IMR-90 (cell line): ENCODE measurements at regions not wholly inside any gene's neighbourhood (a gene's known extent, or its start where the extent isn't known, plus 50 kb on each side); places are given as distances from the start of the nearest gene placed in this dataset.

Experiments
- ATAC-seq: fragments of 200-7000 bp; cut with Tn5 transposase; 2 replicates; pipeline ENCODE4 v1.9.1; 2020; ENCODE audit warnings: low read depth, mild to moderate bottlenecking, moderate library complexity
- BruUV-seq: library from RNA; stranded (reverse); fragments of 400-500 nt; replicated peaks from 2 replicates; lab custom pipeline; 2021; lab: Mats Ljungman, UMichigan
- CTCF ChIA-PET: fragments of 300-600 bp; formaldehyde crosslinking; extraction: SDS; loops from one replicate; lab custom pipeline; 2021; ENCODE audit warnings: antibody characterized with exemption; lab: Yijun Ruan, JAX
- POLR2A ChIA-PET: fragments of 300-600 bp; sonication (Branson Sonifier 250); formaldehyde crosslinking; loops from one replicate; lab custom pipeline; 2022; ENCODE audit warnings: antibody characterized with exemption; ENCODE audit not compliant: unreplicated experiment; lab: Charles Lee
- DNase-seq: peaks from one replicate; pipeline ENCODE4 v3.0.0; 2013
- H2AFZ ChIP-seq: replicated peaks from 2 replicates; pipeline ENCODE3; 2013; ENCODE audit warnings: low read length, mild to moderate bottlenecking; ENCODE audit not compliant: poor library complexity
- H2AK5ac ChIP-seq: 2 replicates; pipeline ENCODE4 v1.6.1; 2013; ENCODE audit warnings: low read depth, low read length, inconsistent platforms
- H2AK9ac ChIP-seq: replicated peaks from 2 replicates; pipeline ENCODE3; 2013; ENCODE audit warnings: mild to moderate bottlenecking, low read depth, low read length, moderate library complexity; ENCODE audit not compliant: poor library complexity
- H2BK120ac ChIP-seq: 2 replicates; pipeline ENCODE4 v1.6.1; 2013; ENCODE audit warnings: low read depth, low read length, inconsistent platforms
- H2BK15ac ChIP-seq: 3 replicates; pipeline ENCODE4 v1.6.1; 2013; ENCODE audit warnings: low read depth, low read length, inconsistent platforms
- H2BK20ac ChIP-seq: 2 replicates; pipeline ENCODE4 v1.6.1; 2013; ENCODE audit warnings: low read depth, mild to moderate bottlenecking, inconsistent platforms, low read length, moderate library complexity
- H2BK5ac ChIP-seq: 2 replicates; pipeline ENCODE4 v1.6.1; 2013; ENCODE audit warnings: mild to moderate bottlenecking, low read depth, low read length, inconsistent platforms; ENCODE audit not compliant: poor library complexity, severe bottlenecking
- H3K14ac ChIP-seq: replicated peaks from 2 replicates; pipeline ENCODE4 v1.6.1; 2013; ENCODE audit warnings: low read depth, low read length, inconsistent platforms
- H3K18ac ChIP-seq: 2 replicates; pipeline ENCODE4 v1.6.1; 2013; ENCODE audit warnings: low read depth, low read length, control low read depth
- H3K23ac ChIP-seq: 2 replicates; pipeline ENCODE4 v1.6.1; 2013; ENCODE audit warnings: low read depth, low read length, inconsistent platforms
- H3K27ac ChIP-seq: 2 replicates; pipeline ENCODE4 v1.5.1; 2013; ENCODE audit warnings: mild to moderate bottlenecking, control low read depth, low read length; ENCODE audit not compliant: insufficient read depth
- H3K27me3 ChIP-seq: 2 replicates; pipeline ENCODE4 v1.6.1; 2013; ENCODE audit warnings: low read length; ENCODE audit not compliant: control insufficient read depth, insufficient read depth
- H3K36me3 ChIP-seq: 2 replicates; pipeline ENCODE4 v1.6.1; 2013; ENCODE audit warnings: low read length, mixed read lengths; ENCODE audit not compliant: control insufficient read depth, insufficient read depth
- H3K4ac ChIP-seq: 2 replicates; pipeline ENCODE4 v1.6.1; 2013; ENCODE audit warnings: low read depth, low read length, inconsistent platforms
- H3K4me1 ChIP-seq: 2 replicates; pipeline ENCODE4 v1.6.1; 2013; ENCODE audit warnings: low read length, mixed read lengths; ENCODE audit not compliant: control insufficient read depth, insufficient read depth
- H3K4me2 ChIP-seq: 2 replicates; pipeline ENCODE4 v1.6.1; 2013; ENCODE audit warnings: low read depth, mild to moderate bottlenecking, control low read depth, low read length, moderate library complexity
- H3K4me3 ChIP-seq: 2 replicates; pipeline ENCODE4 v1.5.1; 2013; ENCODE audit warnings: low read depth, mild to moderate bottlenecking, control low read depth, low read length, moderate library complexity; ENCODE audit not compliant: insufficient read depth
- H3K56ac ChIP-seq: 2 replicates; pipeline ENCODE4 v1.6.1; 2013; ENCODE audit warnings: low read length, inconsistent platforms; ENCODE audit not compliant: insufficient read depth; ENCODE audit errors: extremely low read depth
- H3K79me1 ChIP-seq, 2 experiments: 2 replicates each; pipeline ENCODE4 v1.6.1; 2013; ENCODE audit warnings: low read length in 2 of 2, inconsistent platforms in 1 of 2, low read depth in 1 of 2
- H3K9ac ChIP-seq: 2 replicates; pipeline ENCODE4 v1.6.1; 2013; ENCODE audit warnings: low read depth, low read length, control low read depth
- H3K9me1 ChIP-seq: 2 replicates; pipeline ENCODE4 v1.6.1; 2013; ENCODE audit warnings: low read length, inconsistent platforms; ENCODE audit not compliant: insufficient read depth
- H3K9me3 ChIP-seq: 2 replicates; pipeline ENCODE4 v1.6.1; 2013; ENCODE audit warnings: low read length; ENCODE audit not compliant: control insufficient read depth, insufficient read depth
- H4K20me1 ChIP-seq: 2 replicates; pipeline ENCODE4 v1.6.1; 2013; ENCODE audit warnings: low read length, inconsistent platforms; ENCODE audit not compliant: insufficient read depth
- H4K5ac ChIP-seq: 2 replicates; pipeline ENCODE4 v1.6.1; 2013; ENCODE audit warnings: mild to moderate bottlenecking, low read depth, low read length, control low read depth
- H4K8ac ChIP-seq, 2 experiments: 2 replicates each; pipeline ENCODE4 v1.6.1; 2013; ENCODE audit warnings: low read depth in 2 of 2, low read length in 2 of 2, control low read depth in 1 of 2, inconsistent platforms in 1 of 2
- H4K91ac ChIP-seq: 2 replicates; pipeline ENCODE4 v1.6.1; 2013; ENCODE audit warnings: low read depth, low read length, inconsistent platforms; ENCODE audit not compliant: insufficient read depth
- BHLHE40 ChIP-seq: fragments of 150-350 bp; IDR thresholded peaks from 2 replicates; pipeline ENCODE4 v1.6.1; 2016; ENCODE audit warnings: mild to moderate bottlenecking, low read depth, low read length
- CTCF ChIP-seq: conservative IDR thresholded peaks from 2 replicates; pipeline ENCODE4 v1.5.1; 2012; ENCODE audit warnings: mild to moderate bottlenecking, low read depth, low read length, improper control_type of control experiment
- MAFK ChIP-seq: IDR thresholded peaks from 2 replicates; pipeline ENCODE4 v1.6.1; 2012; ENCODE audit warnings: low read depth, low read length, improper control_type of control experiment
- MAZ ChIP-seq: IDR thresholded peaks from 2 replicates; pipeline ENCODE4 v1.6.1; 2012; ENCODE audit warnings: low read depth, mild to moderate bottlenecking, low read length, improper control_type of control experiment, moderate library complexity, borderline replicate concordance
- WGBS, 2 experiments: methylation state at CpG; one replicate each; pipeline versions ENCODE4 v1.1.5 to v1.1.7; 2013; ENCODE audit warnings: missing lambda C conversion rate in 2 of 2; ENCODE audit not compliant: insufficient read length in 1 of 2; ENCODE audit errors: extremely low coverage in 2 of 2; 5-methylcytosine and 5-hydroxymethylcytosine counted together
- dilution Hi-C: fragments of 300-500 bp; cut with HindIII; formaldehyde crosslinking; loops from one replicate; pipeline ENCODE4 v1.14.3; 2018; ENCODE audit warnings: low sequenced_read_pairs; ENCODE audit not compliant: unreplicated experiment
- in situ Hi-C: fragments of 300-500 bp; cut with MboI; formaldehyde crosslinking; loops from 3 replicates; pipeline ENCODE4 v1.14.3; 2019; ENCODE audit warnings: low sequenced_read_pairs, inconsistent platforms, mixed read lengths
- intact Hi-C: fragments of 100-400 bp; cut with micrococcal nuclease; formaldehyde crosslinking; loops from 2 replicates; pipeline ENCODE4 v1.10.0; 2022

GRCh38 chr3:81425198-81425868, 336.1 kb downstream of the GBE1 start:
- no peaks in the 10 kb centered on the region for H3K9me3 ChIP-seq
- dilution Hi-C loops (no loop called here), intact Hi-C loops (no loop called here), in situ Hi-C loops (no loop called here)
- H4K5ac ChIP-seq: no peak overlapping the region
- no peak overlapping the region for H2AK5ac ChIP-seq
- H3K36me3 ChIP-seq: no peaks in the 10 kb centered on the region
- H4K8ac ChIP-seq: no peak overlapping the region
- H2BK15ac ChIP-seq: no peak overlapping the region
- no peak overlapping the region for H3K9ac ChIP-seq
- H4K20me1 ChIP-seq: no peaks in the 10 kb centered on the region
- no peak overlapping the region for H3K27ac ChIP-seq
- DNase-seq (peak; percentile 1), ATAC-seq (no peak)
- H3K27me3 ChIP-seq: no peaks in the 10 kb centered on the region
- ChIA-PET CTCF (no interaction called here), POLR2A (no interaction called here)
- TF ChIP-seq CTCF (no peak), BHLHE40 (no peak), MAZ (no peak), MAFK (no peak)
- no peak overlapping the region for H2BK5ac ChIP-seq
- H3K4me3 ChIP-seq: no peak overlapping the region
- H2BK120ac ChIP-seq: no peak overlapping the region
- no peaks in the 10 kb centered on the region for H3K79me1 ChIP-seq
- H3K18ac ChIP-seq: no peak overlapping the region
- no CpG with 5 or more reads among the region's 5 CpGs for WGBS, 2 experiments
- H3K9me1 ChIP-seq: no peaks in the 10 kb centered on the region
- BruUV-seq: no TSS peak
- H3K4me1 ChIP-seq: no peaks in the 10 kb centered on the region
- no peak overlapping the region for H4K91ac ChIP-seq
- H3K4ac ChIP-seq: no peak overlapping the region
- H3K23ac ChIP-seq: no peak overlapping the region
- no peak overlapping the region for H3K56ac ChIP-seq
- H2AFZ ChIP-seq: no peak overlapping the region
- no peak overlapping the region for H2AK9ac ChIP-seq
- H2BK20ac ChIP-seq: no peak overlapping the region
- H3K14ac ChIP-seq: no peak overlapping the region
- H3K4me2 ChIP-seq: no peak overlapping the region
